H7 (cell line): ENCODE measurements at regions not wholly inside any gene's neighbourhood (a gene's known extent, or its start where the extent isn't known, plus 50 kb on each side); places are given as distances from the start of the nearest gene placed in this dataset.

ENCODE experiments used
- DNase-seq: peaks from one replicate; pipeline ENCODE4 v3.0.0; 2012
- H3K27me3 ChIP-seq: 2 replicates; pipeline ENCODE4 v1.6.0; 2011; ENCODE audit warnings: mild to moderate bottlenecking, low read length; ENCODE audit not compliant: control insufficient read depth, insufficient read depth
- H3K36me3 ChIP-seq: replicated peaks from 2 replicates; pipeline ENCODE4 v1.5.1; 2011; ENCODE audit warnings: low read length; ENCODE audit not compliant: control insufficient read depth, insufficient read depth
- H3K4me3 ChIP-seq: 2 replicates; pipeline ENCODE4 v1.5.1; 2011; ENCODE audit warnings: low read depth, mild to moderate bottlenecking, control low read depth, low read length, moderate library complexity; ENCODE audit not compliant: insufficient read depth

DNA sequence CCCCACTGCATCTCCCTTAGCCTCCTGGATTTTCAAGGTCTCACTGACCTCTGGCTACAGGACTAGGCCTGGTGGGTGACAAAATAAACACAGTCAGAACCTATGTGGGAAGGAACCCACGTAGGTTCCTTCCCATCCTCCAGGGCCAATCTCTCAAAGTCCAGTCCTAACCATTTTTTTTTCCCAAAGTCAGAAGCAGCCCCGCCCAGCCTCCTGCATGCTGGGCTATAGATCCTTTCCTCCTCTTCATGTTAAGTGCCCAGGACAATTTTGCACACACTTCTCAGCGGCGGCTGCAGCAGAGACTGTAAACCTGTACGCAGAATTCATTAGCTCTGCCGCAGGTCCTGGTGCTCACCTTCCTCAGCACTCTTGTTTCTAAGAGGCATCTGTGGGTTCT lies 285.8 kb downstream of the NPIPA8 start:
- Histone ChIP-seq H3K4me3 (no peak overlapping the region), H3K27me3 (no peaks in the 10 kb centered on the region), H3K36me3 (no peaks in the 10 kb centered on the region)
- DNase-seq, result no peak

DNA sequence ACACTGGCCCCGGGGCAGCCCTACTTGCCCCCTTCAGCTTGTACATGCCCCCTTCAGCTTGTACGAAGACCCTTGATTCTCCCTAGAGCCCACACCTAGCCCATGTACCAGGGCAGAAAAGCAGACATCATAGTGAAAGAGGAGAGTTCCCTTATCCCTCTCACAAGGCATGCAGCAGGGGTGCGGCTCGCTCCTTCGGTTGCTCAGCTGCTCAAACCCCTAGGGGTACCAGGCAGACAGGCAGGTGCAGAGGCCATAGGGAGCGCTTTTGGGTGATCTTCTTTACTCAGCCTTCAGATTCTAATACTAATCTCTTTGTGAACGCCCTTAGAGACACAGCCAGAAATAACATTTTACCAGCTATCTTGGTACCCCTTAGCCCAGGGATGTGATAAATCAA lies 286.3 kb downstream of the NPIPA8 start:
- H3K36me3 ChIP-seq, result no peaks in the 10 kb centered on the region
- no peaks in the 10 kb centered on the region for H3K27me3 ChIP-seq
- DNase-seq, result no peak
- no peak overlapping the region for H3K4me3 ChIP-seq

DNA sequence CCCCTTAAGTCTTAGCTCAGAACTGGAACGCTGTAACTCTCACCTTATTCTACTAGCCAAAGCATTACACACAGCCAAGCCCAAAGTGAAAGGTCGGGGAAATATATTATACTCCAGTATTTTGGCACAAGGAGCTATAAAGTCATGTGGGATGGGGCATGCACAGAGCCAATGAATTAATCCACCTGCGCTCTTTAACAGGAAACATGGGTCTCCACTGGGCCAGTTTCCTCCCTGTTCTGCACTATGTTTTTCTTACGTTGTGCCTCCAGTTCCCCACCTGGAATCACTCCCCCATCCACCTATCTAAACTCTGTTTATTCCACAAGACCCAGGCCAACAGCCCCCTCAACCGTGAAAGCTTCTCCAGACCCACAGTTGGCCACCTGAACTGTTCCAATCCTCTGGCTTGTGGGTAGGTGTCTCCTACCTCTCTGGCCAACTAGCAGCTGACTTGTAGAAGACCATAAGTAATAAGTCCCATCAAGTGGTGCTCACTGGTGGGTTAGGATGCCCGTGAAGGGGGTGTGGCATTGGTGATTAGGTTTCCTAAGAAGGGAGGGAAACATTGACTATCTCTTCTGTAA lies 286.9 kb downstream of the NPIPA8 start:
- Histone ChIP-seq H3K27me3 (no peaks in the 10 kb centered on the region), H3K36me3 (no peaks in the 10 kb centered on the region), H3K4me3 (no peak overlapping the region)
- no peak for DNase-seq

DNA sequence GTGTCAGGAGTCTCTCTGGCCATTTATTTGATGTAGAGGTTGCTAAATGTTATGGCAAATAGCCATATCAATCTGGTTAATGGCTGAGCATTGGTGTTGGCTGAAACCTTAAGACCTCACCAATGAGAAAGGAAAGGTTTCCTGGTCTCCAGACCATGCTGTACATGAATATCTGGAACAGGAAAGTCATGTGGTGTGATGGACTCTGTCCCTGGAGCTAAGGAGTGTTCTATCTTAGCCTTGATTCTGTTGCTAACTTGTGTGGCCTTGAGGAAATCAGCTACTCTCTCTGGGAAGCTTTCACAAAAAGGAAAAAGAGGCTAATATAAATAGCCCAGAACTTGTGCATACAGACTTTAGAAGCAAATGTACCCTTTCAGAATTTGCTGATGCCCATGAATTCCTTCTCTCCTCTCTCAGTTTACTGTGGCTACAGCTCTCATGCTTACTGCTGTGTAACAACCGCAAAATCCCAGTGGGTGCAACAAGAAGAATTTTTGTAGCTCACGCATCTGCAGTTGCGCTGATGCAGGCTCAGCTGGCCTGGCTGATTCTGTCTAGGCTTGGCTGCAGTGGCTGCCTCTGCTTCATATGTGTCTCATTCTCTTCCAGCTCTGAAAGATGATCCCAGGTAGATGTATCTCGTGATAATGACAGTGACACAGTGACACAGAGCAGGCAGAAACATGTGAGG lies 287.5 kb downstream of the NPIPA8 start:
- DNase-seq, result no peak
- H3K36me3 ChIP-seq, result no peaks in the 10 kb centered on the region
- no peaks in the 10 kb centered on the region for H3K27me3 ChIP-seq
- no peak overlapping the region for H3K4me3 ChIP-seq

DNA sequence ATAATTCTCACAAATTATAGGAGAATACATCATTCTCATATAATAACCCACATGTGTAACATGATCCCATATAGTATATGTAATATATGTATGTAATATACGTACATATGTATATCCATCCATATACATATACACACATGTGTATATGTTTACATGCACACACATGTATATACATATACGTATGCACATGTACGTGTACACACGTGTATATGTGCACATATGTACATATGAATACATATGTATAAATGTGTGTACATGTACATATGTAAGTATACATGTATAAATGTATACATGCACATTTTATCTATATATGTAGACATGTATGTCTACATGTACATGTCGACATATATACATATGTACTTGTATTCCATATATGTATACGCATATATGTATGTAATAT lies 288.8 kb downstream of the NPIPA8 start:
- Histone ChIP-seq H3K36me3 (no peaks in the 10 kb centered on the region), H3K4me3 (no peak overlapping the region), H3K27me3 (no peaks in the 10 kb centered on the region)
- no peak for DNase-seq

DNA sequence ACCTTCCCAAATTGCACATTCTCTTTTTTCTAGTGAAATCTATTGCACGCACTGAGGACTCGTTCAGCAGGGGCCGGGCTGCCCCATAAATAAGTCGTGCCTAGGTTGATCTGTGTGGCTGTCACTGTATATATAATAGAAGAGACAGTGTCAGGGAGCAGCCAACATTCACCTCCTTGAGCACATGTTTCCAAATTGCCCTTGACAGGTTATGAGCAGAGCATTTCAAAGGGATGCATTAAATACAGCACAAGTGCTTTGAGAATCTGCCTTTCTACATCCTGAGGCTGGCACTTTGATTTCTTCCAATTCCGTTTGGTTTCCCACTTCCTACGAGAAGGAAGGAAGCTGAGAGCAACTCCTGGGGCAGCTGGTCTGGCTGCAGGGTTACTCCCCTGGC lies 291.2 kb downstream of the NPIPA8 start:
- no peak overlapping the region for H3K4me3 ChIP-seq
- no peaks in the 10 kb centered on the region for H3K27me3 ChIP-seq
- DNase-seq, result no peak
- no peaks in the 10 kb centered on the region for H3K36me3 ChIP-seq

DNA sequence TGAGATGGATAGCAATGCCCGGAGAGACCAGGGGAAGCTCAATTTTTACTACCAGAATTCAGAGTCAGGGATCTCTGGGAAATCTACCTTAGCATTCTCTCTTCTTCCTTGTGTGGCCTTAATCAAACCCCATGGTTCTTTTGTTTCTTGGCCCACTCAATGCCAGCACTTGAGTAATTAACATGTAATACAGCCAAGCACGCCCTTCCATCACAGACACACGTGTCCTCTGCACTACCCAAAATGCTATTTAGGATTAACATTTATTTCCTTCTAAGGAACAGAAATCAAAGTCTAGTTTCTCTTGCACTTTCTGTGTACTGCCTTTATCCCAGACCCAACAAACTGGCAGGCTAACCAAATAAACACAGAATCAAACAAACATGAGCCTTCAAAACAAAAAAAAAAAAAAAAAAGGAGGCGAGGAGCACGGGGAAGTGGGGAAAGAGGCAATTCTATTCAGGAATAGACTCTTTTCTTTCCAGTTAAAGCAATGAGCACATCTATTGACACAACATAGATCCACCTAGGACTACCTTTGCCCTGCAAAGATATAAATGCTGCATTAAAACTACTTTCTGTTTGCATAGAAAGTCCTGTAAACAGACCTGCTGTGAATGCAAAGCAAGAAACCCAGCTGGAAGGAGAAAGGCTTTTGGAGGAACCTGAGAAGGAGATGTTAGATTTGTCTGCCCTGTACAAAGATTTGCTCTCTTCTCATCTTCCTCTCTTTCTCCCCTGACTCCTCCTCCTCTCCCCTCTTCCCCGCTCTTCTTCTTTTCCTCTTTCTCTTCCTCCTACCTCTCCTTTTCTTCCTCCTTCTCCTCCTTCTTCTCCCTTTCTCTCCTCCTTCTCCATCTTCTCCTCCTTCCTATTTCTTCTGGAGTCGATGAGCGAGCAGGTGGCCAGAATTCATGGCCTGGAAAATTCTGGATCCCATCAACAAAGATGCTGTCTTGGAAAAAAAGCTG lies 294.4 kb downstream of the NPIPA8 start:
- no peak overlapping the region for H3K4me3 ChIP-seq
- no peaks in the 10 kb centered on the region for H3K27me3 ChIP-seq

DNA sequence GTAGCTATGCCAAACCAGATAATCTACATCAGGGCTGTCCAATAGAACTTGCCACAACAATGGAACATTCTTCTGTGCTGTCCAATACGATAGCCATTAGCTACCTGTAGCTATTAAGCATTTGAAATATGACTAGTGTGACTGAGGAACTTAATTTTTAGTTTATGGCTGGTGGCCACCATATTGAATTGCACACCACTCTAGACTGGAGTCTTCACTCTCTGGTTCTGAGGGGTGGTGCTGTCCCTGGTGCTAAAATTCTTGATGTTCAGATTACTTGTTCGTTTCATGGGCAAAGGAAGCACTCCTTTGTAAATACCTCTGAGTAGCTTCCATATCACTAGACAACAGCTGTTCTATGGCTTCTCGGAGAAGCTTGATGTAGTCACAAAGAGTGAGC lies 296.6 kb downstream of the NPIPA8 start:
- no peak for DNase-seq
- Histone ChIP-seq H3K27me3 (no peaks in the 10 kb centered on the region), H3K36me3 (no peaks in the 10 kb centered on the region), H3K4me3 (no peak overlapping the region)

More for the DNA sequence above, 294.4 kb downstream of the NPIPA8 start:
- no peak for DNase-seq
- H3K36me3 ChIP-seq, result no peaks in the 10 kb centered on the region

DNA sequence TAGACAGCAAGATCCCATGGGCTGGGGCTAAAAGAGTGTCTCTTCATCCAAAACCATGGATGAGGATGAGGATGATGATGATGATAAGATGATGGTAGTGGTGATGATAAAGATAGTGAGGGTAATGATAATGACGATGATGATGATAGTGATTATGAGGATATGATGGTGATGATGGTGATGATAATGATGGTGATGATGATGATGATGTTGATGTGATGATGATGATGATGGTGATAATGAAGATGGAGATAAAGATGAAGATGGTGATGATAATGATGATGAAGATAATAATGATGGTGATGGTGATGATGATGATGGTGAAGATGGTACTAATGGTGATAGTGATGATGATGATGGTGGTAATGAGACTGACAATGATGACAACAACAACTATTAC lies 299.5 kb downstream of the NPIPA8 start:
- H3K27me3 ChIP-seq, result no peaks in the 10 kb centered on the region
- DNase-seq, result no peak
- H3K36me3 ChIP-seq, result no peaks in the 10 kb centered on the region
- no peak overlapping the region for H3K4me3 ChIP-seq

DNA sequence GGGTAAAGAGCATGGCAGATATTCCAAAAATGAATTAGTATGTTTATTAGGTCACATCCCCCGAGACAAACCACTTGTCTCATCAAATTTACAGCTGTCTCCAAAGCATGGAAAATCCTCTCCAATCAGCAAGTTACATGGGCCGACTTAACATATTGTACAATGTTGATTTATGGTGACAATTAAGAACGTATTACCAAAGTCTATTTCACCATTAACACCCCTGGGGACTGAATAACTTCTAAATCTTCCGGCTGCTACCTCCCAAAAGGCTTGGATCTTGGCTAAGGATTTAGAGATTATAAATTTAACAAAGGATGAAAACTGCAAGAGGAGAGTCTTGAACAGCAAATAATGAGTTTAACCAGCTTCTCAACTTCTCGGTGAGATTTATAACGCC lies 311.9 kb downstream of the NPIPA8 start:
- H3K36me3 ChIP-seq, result no peaks in the 10 kb centered on the region
- H3K27me3 ChIP-seq, result no peaks in the 10 kb centered on the region
- H3K4me3 ChIP-seq, result no peak overlapping the region
- no peak for DNase-seq

DNA sequence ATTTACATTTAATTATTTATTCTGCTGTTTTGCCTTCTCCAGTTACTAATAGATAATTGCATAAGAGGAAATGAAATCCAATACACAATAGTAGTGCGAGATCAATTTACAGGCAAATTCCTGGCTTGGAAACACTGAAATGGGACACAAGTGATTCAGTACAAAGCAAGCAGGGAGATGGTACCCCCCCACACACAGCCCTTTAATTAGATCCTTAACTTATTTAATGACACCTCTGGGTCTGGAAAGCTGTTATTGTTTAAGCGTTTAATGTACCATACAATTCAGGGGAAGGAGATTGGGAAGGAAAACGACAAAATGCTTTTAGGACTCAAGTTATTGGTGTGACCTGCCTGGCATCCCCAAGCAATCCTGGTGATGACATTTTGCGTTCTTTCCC lies 318.2 kb downstream of the NPIPA8 start:
- H3K36me3 ChIP-seq, result no peaks in the 10 kb centered on the region
- no peak overlapping the region for H3K4me3 ChIP-seq
- H3K27me3 ChIP-seq, result no peaks in the 10 kb centered on the region
- no peak for DNase-seq

DNA sequence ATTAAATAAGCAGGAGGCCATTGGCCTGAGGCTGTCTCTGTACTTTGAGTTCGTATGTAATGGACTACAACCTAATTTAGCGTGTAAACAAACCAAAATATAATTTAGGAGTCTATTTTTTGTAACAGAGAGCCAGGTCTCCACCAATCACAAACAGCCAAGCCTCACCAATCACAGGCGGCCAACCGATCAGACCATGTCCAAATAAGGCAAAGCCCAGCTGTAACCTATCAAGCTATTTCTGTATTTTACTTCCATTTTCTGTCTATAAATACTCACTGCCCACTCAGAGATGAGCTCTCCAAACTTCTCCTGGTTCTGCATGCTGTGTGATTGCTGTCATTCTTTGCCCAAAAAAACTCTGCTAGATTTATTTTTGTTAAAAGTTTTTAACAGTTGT lies 322.7 kb downstream of the NPIPA8 start:
- H3K27me3 ChIP-seq, result no peaks in the 10 kb centered on the region
- H3K4me3 ChIP-seq, result no peak overlapping the region
- no peak for DNase-seq
- H3K36me3 ChIP-seq, result no peaks in the 10 kb centered on the region

DNA sequence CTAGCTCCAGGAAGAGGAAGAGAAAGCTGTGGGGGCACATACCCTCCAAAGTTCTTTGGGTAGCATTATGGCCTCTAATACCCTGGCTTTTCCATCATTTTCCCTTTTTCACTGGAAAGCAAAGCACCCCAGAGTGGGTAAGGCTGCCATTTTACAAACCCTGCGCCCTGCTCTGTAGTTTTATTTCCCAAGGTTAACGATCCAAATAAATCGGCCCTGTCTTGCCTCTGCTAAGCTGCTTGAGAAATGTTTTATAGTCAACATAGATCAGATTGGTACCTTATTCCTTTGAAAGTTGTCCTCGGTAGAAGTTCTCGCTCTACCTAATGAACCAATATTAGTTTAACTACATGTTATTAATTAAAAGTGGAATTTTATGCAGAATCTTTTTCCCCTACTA lies 328.2 kb downstream of the NPIPA8 start:
- Histone ChIP-seq H3K36me3 (no peaks in the 10 kb centered on the region), H3K4me3 (no peak overlapping the region), H3K27me3 (no peaks in the 10 kb centered on the region)
- no peak for DNase-seq

DNA sequence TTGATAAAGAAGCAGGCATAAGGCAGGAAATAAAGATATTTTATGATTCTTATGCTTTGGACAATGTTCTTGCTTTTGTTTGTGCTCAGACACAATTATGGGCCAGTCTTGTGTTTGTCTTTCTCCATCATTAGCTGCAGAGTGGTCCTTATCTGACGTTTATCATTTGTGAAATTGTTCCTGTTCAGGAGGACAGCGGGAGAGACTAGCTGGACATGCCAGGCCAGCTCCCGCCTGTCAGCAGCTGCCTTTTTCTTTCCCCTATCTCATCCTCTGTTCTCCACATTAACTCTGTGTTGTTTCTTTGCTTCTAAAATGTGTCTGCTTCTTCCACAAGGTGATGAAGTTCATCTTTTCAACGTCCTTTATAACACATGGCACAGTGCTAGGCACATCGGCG lies 333.5 kb downstream of the NPIPA8 start:
- DNase-seq, result no peak
- no peaks in the 10 kb centered on the region for H3K27me3 ChIP-seq
- H3K4me3 ChIP-seq, result no peak overlapping the region
- no peaks in the 10 kb centered on the region for H3K36me3 ChIP-seq

DNA sequence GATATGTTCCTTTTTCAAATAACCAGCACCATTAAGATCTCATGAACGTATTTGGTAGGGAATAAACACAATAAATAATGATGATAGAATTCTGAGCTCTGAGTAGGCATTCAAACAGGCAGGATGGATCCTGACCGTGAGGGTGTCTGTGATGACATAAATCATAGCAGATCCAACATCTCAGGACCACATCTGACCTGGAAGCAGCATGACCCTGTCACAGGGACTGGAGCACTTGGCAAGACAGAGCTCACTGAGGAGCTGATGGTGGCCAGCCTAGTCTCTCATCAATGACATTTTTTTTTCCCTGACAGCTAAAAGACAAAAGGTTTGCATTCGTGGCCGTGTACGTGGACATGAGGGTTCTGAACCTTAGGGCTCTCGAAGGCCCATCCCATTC lies 337.5 kb downstream of the NPIPA8 start:
- H3K4me3 ChIP-seq, result no peak overlapping the region
- no peaks in the 10 kb centered on the region for H3K36me3 ChIP-seq
- DNase-seq, result no peak
- no peaks in the 10 kb centered on the region; the same call in 1 of the 2 replicates for H3K27me3 ChIP-seq
